Hypothalamus (tissue), 51 donors: ENCODE measurements at regions not wholly inside any gene's neighbourhood (a gene's known extent, or its start where the extent isn't known, plus 50 kb on each side); places are given as distances from the start of the nearest gene placed in this dataset.
"Not testable (repeated sequence)": the region's sequence is repeated elsewhere in the genome, so short reads cannot be mapped to it uniquely, and the experiment has no call there.

Source experiments
- DNase-seq, 51 donors: peaks; one replicate each; lab custom pipeline; 2025; lab: John Stamatoyannopoulos, UW

DNA sequence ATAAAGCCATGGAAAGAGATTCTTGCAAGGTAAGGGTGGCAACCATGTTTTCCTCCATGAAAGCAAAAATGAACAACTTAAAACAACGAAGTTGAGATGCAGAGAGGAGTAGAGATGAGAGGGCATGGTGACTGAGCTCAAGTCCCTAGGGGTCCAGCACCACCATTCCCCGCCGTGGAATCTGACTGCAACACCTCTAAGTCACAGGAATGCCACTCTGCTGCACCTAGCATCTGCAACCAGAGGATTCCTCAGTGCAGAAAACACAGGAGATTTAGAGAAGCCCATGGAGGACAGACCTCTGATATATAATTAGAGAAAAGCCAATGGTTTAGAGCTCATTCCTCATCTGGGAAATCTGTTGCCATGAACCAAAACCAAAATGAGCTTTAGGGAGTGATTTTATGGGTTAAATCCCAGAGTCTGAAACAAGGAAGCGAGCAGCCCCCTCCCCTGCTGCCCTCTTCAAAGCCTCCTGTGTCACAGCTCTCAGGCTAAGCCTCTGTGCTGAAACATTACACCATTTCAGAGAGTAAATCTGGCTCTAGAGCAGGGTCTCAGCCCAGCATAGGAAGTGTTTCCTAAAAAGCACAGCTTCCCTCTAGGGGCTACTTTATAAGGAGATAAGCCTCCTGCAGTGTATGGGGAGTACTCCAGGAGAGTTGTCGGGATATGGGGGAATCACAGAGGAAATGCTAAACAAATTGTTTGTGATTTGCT is 1043.6 kb downstream of the UQCRFS1 start:
- DNase-seq: no peak

- no peak for DNase-seq
Measured at GRCh38 chr19:28168557-28168956, 1044.4 kb downstream of the UQCRFS1 start.

- no peak for DNase-seq
Measured at GRCh38 chr19:28166025-28166424, 1046.9 kb downstream of the UQCRFS1 start.

DNA sequence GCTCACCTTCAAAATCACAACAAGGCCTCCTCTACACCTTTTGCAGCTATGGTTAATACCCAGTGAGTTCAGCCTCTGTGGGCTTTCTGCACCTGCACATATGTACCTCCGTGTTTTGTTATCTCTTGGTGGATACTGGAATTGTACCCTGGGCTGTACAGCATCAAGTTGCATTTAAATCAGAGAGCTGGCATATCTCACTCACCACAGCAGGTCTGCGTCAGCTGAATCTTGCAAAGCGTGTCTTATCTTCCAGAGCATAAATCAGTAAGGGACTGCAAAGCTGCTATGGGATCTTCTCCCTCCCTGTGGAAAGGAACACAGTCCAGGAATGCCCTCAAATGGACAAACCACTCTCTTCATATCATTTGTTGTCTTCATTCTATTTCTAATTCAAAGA is 1048.7 kb downstream of the UQCRFS1 start:
- DNase-seq: no peak

- no peak for DNase-seq
Measured at GRCh38 chr19:28159065-28159464, 1053.9 kb downstream of the UQCRFS1 start.

- DNase-seq: no peak
Measured at GRCh38 chr19:28155265-28155664, 1057.7 kb downstream of the UQCRFS1 start.

GRCh38 chr19:28154077-28154476 is 1058.9 kb downstream of the UQCRFS1 start:
- DNase-seq: no peak

- no peak for DNase-seq
Measured at GRCh38 chr19:28153123-28153522, 1059.8 kb downstream of the UQCRFS1 start.

DNA sequence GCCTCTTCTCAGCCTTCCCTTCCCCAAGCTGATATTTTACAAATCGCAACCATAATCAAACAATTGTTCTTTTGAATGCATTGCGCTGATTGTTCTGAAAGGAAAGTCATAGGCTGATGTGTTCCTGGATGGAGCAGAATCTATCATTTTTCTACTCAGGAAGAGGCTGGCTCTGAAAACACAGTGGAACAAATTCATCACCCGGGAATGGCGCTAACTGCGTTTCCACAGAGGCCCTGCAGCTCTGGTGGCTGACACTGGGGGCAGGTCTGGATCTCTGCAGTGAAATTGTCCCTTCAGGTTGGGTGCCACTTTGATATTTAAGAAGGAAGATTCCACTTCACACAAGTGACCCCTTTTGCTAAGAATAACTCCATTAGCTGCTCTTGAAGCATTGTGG is 1060.8 kb downstream of the UQCRFS1 start:
- DNase-seq: peak in 1 of 51 donors; percentile 1

DNA sequence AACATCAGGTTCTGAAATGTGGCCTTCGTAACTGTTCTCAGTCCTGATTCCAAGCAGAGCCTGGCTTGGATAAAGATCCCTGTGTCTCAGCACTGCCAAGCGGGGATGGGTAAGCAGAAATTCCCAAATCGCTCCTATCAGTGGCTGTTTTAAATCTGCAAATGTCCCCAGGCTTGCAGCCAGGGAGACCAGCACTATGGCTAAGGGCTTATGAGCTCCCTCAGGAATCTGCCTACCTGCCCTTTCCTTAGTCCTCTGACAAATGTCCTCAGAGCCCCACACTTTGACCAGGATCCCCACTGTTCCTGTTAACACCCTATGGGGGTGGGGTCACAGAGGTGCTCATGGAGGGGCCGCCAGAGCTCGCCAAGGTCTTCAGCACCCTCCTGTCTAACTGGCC is 1062.8 kb downstream of the UQCRFS1 start:
- no peak for DNase-seq

DNA sequence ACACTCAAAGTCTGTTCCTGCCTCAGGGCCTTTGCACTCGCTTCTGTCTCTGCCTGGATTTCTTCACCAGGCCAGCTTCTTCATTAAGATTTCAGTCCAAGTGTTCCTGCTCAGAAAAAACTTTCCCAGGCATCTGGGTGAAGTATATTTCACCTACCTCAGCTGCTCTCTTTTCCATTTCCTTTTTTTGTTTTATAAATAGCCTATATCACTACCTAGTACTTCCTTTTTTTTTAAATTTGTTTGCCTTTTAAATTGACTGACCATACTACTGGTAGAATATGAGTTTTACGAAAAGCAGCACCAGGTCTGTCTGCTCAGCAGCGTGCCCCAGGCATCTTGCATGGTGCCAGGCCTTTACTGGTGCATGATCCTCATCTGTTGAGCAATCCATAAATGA is 1064.4 kb downstream of the UQCRFS1 start:
- no peak for DNase-seq

GRCh38 chr19:28142258-28142657 is 1070.7 kb downstream of the UQCRFS1 start:
- no peak for DNase-seq

- no peak for DNase-seq
Measured at GRCh38 chr19:28140201-28140600, 1072.8 kb downstream of the UQCRFS1 start.

- no peak for DNase-seq
Measured at GRCh38 chr19:28137772-28138171, 1075.2 kb downstream of the UQCRFS1 start.

- DNase-seq: no peak
Measured at GRCh38 chr19:28136796-28137195, 1076.2 kb downstream of the UQCRFS1 start.

DNA sequence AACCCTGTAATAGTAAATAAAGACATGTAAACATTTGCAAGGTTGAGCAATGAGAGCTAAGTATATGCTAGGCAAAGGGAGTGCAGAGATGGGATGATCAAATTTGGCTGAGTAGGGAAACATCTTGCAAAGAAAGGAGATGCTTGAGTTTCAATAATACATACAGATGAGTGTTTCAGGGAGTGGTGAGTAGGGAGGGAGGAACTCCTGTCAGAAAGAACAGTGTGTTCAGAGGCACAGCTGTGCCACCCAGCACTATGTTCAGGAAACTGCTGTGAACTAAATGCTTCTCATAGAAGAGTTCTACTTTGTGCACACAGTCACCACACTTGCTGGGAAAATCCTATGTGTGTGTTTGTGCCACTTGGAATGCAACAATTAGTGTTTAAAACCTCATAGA is 1077.1 kb downstream of the UQCRFS1 start:
- no peak for DNase-seq

DNA sequence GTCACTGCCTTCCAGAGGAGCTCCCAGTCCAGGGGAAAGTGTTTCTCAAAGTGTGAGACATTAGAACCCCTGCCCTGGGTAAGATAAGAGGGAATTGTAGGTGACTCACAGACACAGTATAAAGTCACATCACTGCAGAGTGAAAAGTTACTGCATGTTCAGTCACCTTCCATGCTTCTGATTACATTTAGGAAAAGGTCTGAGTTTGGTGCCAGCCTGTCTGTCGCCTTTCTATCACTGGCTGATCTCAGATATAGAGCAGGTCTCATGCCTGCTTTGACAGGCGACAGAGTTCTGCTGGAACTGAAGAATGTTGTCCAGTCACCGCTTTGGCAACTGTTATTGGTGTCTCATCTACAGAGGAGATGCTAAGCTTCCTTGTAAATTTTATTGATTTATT is 1078.6 kb downstream of the UQCRFS1 start:
- no peak for DNase-seq

- not testable (repeated sequence) for DNase-seq
Measured at GRCh38 chr19:28130881-28131280, 1082.1 kb downstream of the UQCRFS1 start.

DNA sequence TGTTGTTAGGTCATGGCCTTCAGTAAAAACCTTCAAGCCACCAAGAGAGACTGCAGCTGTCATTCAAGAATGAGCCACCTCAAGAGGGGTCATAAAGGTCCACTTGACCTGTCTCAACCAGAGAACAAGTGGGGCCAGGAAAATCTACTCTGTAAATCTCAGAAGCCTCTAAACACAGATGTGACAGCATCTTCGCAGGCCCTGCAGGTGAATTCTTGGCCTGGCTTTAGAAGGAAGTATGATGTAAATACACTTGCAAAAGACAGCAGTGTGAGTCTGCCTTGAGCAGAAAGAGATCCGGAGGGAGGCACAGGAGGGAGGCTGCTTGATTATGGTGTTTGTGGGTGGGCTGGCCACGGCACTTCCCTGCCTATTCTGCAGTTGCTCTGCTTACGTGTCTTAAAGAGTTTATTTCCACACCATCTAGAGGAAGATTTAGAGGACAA is 1082.9 kb downstream of the UQCRFS1 start:
- no peak for DNase-seq

DNA sequence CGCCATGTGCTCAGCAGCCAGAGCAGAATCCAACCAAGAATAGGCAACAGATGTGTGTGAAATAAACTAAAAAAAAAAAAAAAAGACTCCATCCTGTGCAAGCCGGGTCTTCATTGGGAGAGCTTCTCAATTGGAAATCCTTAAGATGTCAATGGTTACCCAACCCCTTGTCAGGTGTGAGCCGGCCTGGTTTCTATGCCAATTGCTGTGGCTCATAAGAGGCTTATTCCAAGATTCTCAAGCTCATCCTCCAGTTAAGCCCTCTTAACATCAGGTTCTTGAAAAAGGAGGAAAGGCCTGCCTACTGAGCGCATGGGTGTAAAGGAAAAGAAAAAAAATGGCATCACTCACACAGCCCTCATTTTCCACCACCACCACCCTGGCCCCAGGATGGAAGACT is 1084.6 kb downstream of the UQCRFS1 start:
- no peak for DNase-seq

DNA sequence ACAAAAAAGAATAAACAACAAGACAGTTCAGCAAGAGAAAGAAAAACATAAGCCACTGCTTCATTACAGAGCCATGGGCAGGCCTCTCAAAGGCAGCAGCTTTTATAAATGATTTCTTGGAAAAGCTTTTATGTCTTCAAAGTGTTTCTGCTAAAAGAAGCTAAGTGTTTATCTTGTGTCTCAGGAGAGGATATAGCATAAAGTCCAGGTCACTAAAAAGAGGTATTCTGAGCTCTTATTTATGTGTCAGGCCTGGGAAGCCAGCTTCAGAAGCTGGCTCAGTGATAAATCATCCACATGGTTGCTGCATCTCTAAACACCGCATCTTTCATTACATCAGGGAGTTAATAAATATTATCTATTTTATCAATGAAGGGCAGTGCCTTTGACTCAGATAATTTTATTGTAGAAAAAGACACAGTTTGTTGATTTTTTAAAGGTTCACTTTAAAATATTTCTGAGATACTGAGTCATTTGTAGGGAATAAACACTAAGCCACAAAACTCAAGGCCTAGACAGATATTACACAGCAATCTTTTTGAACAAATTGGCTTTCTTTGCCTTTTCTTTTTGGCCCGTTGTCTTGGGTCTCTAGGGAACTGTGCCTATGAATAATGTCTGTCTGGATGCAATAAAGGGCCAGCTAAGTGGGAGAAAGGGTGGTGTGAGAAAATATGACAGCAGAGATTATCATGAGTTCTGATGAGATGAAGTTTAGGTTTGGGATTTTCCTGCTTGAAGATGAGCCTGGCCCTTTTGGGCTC is 1086.6 kb downstream of the UQCRFS1 start:
- DNase-seq: no peak

DNA sequence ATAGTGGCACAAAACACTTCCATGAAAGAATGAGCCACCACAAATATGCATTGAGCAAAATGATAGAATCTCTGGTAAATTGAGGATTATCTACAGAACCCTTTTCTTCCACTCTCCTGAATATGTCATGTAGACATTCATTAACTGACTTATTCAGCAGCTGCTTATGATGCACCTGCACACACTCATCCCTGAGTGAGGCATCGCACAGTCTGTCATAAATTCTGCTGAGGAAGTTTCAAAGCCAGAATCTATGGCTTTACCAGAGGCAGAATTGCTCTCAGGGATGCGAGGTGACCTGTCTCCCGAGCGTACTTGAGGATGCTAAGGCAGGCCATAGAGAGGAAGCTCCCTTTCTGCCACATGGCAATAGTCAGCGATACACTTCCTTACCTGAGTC is 1090.2 kb downstream of the UQCRFS1 start:
- no peak for DNase-seq
